DMS153 treated with DMSO at 0.1 percent for 48 hours (cell line): ENCODE measurements at regions not wholly inside any gene's neighbourhood (a gene's known extent, or its start where the extent isn't known, plus 50 kb on each side); places are given as distances from the start of the nearest gene placed in this dataset.
A peak's percentile ranks its signal among the peaks of the same experiment; 100 is the strongest.
"Not testable (repeated sequence)": the region's sequence is repeated elsewhere in the genome, so short reads cannot be mapped to it uniquely, and the experiment has no call there.

Experiments
- DNase-seq: peaks from one replicate; lab custom pipeline; 2025; ENCODE audit not compliant: unreplicated experiment; lab: John Stamatoyannopoulos, UW

GRCh38 chr1:98143403-98143802 lies 222.6 kb upstream of the DPYD start:
- DNase-seq = no peak

- DNase-seq = no peak
These were observed 212.3 kb upstream of the DPYD start for GRCh38 chr1:98133131-98133530.

- DNase-seq = no peak
These were observed 209.6 kb upstream of the DPYD start for GRCh38 chr1:98130408-98130807.

GRCh38 chr1:98129491-98129890 lies 208.7 kb upstream of the DPYD start:
- no peak for DNase-seq

- no peak for DNase-seq
These were observed 205.9 kb upstream of the DPYD start for GRCh38 chr1:98126740-98127139.

GRCh38 chr1:98121646-98122045 lies 200.8 kb upstream of the DPYD start:
- DNase-seq = no peak

- DNase-seq = peak; percentile 70
These were observed 199.0 kb upstream of the DPYD start for GRCh38 chr1:98119796-98120195.

GRCh38 chr1:98113811-98114210 lies 193.0 kb upstream of the DPYD start:
- no peak for DNase-seq

GRCh38 chr1:98112626-98113025 lies 191.8 kb upstream of the DPYD start:
- DNase-seq = no peak

GRCh38 chr1:98110674-98111073 lies 189.8 kb upstream of the DPYD start:
- no peak for DNase-seq

- DNase-seq = not testable (repeated sequence)
These were observed 187.5 kb upstream of the DPYD start for GRCh38 chr1:98108378-98108777.

- no peak for DNase-seq
These were observed 186.4 kb upstream of the DPYD start for GRCh38 chr1:98107256-98107655.

GRCh38 chr1:98104289-98104688 lies 183.5 kb upstream of the DPYD start:
- DNase-seq = no peak

- DNase-seq = no peak
These were observed 182.9 kb upstream of the DPYD start for GRCh38 chr1:98103617-98104285.

GRCh38 chr1:98102345-98103030 lies 181.7 kb upstream of the DPYD start:
- no peak for DNase-seq

- DNase-seq = no peak
These were observed 180.5 kb upstream of the DPYD start for GRCh38 chr1:98101364-98101763.

GRCh38 chr1:98099501-98099900 lies 178.7 kb upstream of the DPYD start:
- no peak for DNase-seq

GRCh38 chr1:98098473-98098872 lies 177.6 kb upstream of the DPYD start:
- DNase-seq = no peak

GRCh38 chr1:98090351-98090750 lies 169.5 kb upstream of the DPYD start:
- no peak for DNase-seq

- DNase-seq = no peak
These were observed 167.5 kb upstream of the DPYD start for GRCh38 chr1:98088381-98088780.

- DNase-seq = no peak
These were observed 166.1 kb upstream of the DPYD start for GRCh38 chr1:98086796-98087441.

- no peak for DNase-seq
These were observed 165.3 kb upstream of the DPYD start for GRCh38 chr1:98086156-98086555.
